ENCODE measurements at regions not wholly inside any gene's neighbourhood (a gene's known extent, or its start where the extent isn't known, plus 50 kb on each side); places are given as distances from the start of the nearest gene placed in this dataset.

- Histone ChIP-seq H3K27ac (ENCODE audit: low read depth, low read length) (no peak overlapping the region), H3K4me2 (ENCODE audit: low read length) (no peak overlapping the region), H3K9ac (ENCODE audit: low read length) (no peak overlapping the region), H3K9me2 (ENCODE audit: insufficient read depth) (no peaks in the 10 kb centered on the region), H3K27me3 (ENCODE audit: insufficient read depth, low read length) (no peaks in the 10 kb centered on the region), H3K79me2 (ENCODE audit: insufficient read depth, low read length) (no peaks in the 10 kb centered on the region), H3K9me3 (ENCODE audit: control insufficient read depth in 1 of 2, insufficient read depth in 1 of 2, low read depth in 1 of 2, low read length in 2 of 2) (peaks cover 4 to 21% of the 10 kb centered on the region in 2 experiments; a peak in 2 of 4 replicates), H3K4me3 (replicated peaks in 1 of 2; ENCODE audit: low read depth in 1 of 2, low read length in 2 of 2) (no peak overlapping the region), H3K4me1 (ENCODE audit: control insufficient read depth in 1 of 2, insufficient read depth in 2 of 2, low read length in 2 of 2) (no peaks in the 10 kb centered on the region), H3K36me3 (ENCODE audit: control insufficient read depth in 1 of 2, insufficient read depth in 2 of 2, low read length in 2 of 2) (no peaks in the 10 kb centered on the region), H4K20me1 (ENCODE audit: insufficient read depth) (no peaks in the 10 kb centered on the region), H2AFZ (ENCODE audit: low read depth, low read length, poor library complexity, severe bottlenecking) (no peak overlapping the region)
- TF ChIP-seq POLR2AphosphoS5 (IDR thresholded peaks at IDR 0.05; ENCODE audit: low read depth, low read length) (no peak), SIN3A (IDR thresholded peaks at IDR 0.05; ENCODE audit: low read depth) (no peak), POLR2A (IDR thresholded peaks at IDR 0.05; ENCODE audit: borderline replicate concordance, extremely low read depth, insufficient read depth, insufficient read length) (no peak), ZBTB33 (IDR thresholded peaks at IDR 0.05; ENCODE audit: extremely low read depth, insufficient replicate concordance, low read length) (no peak), CBX3 (IDR thresholded peaks at IDR 0.05; ENCODE audit: low read depth) (no peak), SRF (IDR thresholded peaks at IDR 0.05; ENCODE audit: low read depth) (no peak), MAX (IDR thresholded peaks at IDR 0.05) (no peak), ZFX (IDR thresholded peaks at IDR 0.05) (no peak), FOSL1 (IDR thresholded peaks at IDR 0.05; ENCODE audit: low read depth) (no peak), CEBPB (IDR thresholded peaks at IDR 0.05; ENCODE audit: low read depth) (no peak), EGR1 (IDR thresholded peaks at IDR 0.05; ENCODE audit: low read depth) (no peak), CTCF (IDR thresholded peaks at IDR 0.05 in 2 of 3, conservative IDR thresholded peaks at IDR 0.05 in 1 of 3; ENCODE audit: borderline replicate concordance in 1 of 3, insufficient read depth in 1 of 3, low read depth in 2 of 3, low read length in 2 of 3) (no peak), ZNF274 (IDR thresholded peaks at IDR 0.05; ENCODE audit: low read depth, low read length) (no peak), REST (IDR thresholded peaks at IDR 0.05; ENCODE audit: low read depth) (no peak), ATF3 (IDR thresholded peaks at IDR 0.05) (no peak)
- ChIA-PET RAD21 (ENCODE audit: low non-redundant PET in 1 of 2, low total read pairs in 2 of 2, uncharacterized antibody in 2 of 2, unreplicated experiment in 2 of 2) (no interaction called here), CTCF (no interaction called here), POLR2A (no interaction called here)
- BruUV-seq (replicated peaks) = no TSS peak
- ATAC-seq (no peak), DNase-seq (ENCODE audit: low read depth, low spot score) (no peak)
- intact Hi-C loops (cut with micrococcal nuclease) = no loop called here
Measured at GRCh38 chr15:87610366-87610765, 646.2 kb downstream of the NTRK3 start.
